ENCODE measurements at regions not wholly inside any gene's neighbourhood (a gene's known extent, or its start where the extent isn't known, plus 50 kb on each side); places are given as distances from the start of the nearest gene placed in this dataset.

DNA sequence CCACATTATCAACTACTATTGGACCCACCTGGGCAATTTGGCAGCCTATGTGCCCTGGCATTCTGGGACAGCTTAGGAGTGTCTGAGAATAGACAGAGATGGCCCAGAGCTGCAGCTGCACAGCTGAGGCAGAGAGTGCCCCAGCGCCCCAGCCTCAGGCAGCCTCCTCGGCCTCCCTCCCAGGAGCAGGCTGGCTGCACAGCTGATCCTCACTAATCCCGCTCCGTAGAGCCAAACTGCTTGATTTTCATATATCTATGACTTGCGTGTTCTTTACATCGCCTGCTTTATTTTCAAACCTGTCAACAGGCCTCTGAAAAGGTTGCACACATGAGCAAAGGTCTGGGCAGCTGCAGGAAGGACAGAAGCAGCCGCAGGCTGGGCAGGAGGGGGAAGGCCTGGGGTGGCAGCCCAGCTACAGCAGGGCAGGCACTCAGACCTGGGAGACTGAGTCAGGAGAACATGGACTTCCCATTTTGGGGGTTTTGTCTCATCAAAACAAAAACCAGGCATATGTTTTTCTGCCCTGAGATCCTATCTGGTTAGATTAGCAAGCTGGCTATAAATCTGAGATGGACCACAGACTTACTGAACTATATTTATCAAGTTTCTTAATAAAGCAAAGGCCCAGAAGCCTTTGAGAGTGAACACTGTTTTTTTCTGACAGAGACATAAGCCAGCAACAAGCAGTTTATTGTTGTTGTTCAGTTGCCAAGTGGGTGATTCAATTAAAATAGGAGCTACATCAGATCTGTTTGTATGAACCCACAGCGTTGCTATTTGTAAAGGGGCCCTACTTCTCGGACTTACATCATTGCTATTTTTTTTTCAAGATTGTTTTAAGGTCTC, 301.8 kb upstream of the DUSP10 start:
- BruUV-seq (replicated peaks): no TSS peak
- ATAC-seq: no peak

More for the DNA sequence above, 301.8 kb upstream of the DUSP10 start:
- TF ChIP-seq, protein P1, sequence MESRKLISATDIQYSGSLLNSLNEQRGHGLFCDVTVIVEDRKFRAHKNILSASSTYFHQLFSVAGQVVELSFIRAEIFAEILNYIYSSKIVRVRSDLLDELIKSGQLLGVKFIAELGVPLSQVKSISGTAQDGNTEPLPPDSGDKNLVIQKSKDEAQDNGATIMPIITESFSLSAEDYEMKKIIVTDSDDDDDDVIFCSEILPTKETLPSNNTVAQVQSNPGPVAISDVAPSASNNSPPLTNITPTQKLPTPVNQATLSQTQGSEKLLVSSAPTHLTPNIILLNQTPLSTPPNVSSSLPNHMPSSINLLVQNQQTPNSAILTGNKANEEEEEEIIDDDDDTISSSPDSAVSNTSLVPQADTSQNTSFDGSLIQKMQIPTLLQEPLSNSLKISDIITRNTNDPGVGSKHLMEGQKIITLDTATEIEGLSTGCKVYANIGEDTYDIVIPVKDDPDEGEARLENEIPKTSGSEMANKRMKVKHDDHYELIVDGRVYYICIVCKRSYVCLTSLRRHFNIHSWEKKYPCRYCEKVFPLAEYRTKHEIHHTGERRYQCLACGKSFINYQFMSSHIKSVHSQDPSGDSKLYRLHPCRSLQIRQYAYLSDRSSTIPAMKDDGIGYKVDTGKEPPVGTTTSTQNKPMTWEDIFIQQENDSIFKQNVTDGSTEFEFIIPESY (IDR thresholded peaks at IDR 0.05; ENCODE audit: extremely low read depth, insufficient replicate concordance, low read length): no peak
- no peak for TF ChIP-seq RAD21 (IDR thresholded peaks at IDR 0.05; ENCODE audit: low read depth)
- TF ChIP-seq, protein P2, sequence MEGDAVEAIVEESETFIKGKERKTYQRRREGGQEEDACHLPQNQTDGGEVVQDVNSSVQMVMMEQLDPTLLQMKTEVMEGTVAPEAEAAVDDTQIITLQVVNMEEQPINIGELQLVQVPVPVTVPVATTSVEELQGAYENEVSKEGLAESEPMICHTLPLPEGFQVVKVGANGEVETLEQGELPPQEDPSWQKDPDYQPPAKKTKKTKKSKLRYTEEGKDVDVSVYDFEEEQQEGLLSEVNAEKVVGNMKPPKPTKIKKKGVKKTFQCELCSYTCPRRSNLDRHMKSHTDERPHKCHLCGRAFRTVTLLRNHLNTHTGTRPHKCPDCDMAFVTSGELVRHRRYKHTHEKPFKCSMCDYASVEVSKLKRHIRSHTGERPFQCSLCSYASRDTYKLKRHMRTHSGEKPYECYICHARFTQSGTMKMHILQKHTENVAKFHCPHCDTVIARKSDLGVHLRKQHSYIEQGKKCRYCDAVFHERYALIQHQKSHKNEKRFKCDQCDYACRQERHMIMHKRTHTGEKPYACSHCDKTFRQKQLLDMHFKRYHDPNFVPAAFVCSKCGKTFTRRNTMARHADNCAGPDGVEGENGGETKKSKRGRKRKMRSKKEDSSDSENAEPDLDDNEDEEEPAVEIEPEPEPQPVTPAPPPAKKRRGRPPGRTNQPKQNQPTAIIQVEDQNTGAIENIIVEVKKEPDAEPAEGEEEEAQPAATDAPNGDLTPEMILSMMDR (IDR thresholded peaks at IDR 0.05 in 2 of 3, conservative IDR thresholded peaks at IDR 0.05 in 1 of 3; ENCODE audit: borderline replicate concordance in 1 of 3, insufficient read depth in 1 of 3, low read depth in 2 of 3, low read length in 2 of 3): no peak
- TF ChIP-seq POLR2A (IDR thresholded peaks at IDR 0.05; ENCODE audit: borderline replicate concordance, extremely low read depth, insufficient read depth, insufficient read length): no peak
- no peak for TF ChIP-seq EZH2 (IDR thresholded peaks at IDR 0.05)
- no peak for TF ChIP-seq SRF (IDR thresholded peaks at IDR 0.05; ENCODE audit: low read depth)
- no peak for TF ChIP-seq ATF3 (IDR thresholded peaks at IDR 0.05)
- TF ChIP-seq SIN3A (IDR thresholded peaks at IDR 0.05; ENCODE audit: low read depth): no peak
- no peak for TF ChIP-seq ZNF274 (IDR thresholded peaks at IDR 0.05; ENCODE audit: low read depth, low read length)
- TF ChIP-seq ZFX (IDR thresholded peaks at IDR 0.05): no peak
- TF ChIP-seq, protein P3, sequence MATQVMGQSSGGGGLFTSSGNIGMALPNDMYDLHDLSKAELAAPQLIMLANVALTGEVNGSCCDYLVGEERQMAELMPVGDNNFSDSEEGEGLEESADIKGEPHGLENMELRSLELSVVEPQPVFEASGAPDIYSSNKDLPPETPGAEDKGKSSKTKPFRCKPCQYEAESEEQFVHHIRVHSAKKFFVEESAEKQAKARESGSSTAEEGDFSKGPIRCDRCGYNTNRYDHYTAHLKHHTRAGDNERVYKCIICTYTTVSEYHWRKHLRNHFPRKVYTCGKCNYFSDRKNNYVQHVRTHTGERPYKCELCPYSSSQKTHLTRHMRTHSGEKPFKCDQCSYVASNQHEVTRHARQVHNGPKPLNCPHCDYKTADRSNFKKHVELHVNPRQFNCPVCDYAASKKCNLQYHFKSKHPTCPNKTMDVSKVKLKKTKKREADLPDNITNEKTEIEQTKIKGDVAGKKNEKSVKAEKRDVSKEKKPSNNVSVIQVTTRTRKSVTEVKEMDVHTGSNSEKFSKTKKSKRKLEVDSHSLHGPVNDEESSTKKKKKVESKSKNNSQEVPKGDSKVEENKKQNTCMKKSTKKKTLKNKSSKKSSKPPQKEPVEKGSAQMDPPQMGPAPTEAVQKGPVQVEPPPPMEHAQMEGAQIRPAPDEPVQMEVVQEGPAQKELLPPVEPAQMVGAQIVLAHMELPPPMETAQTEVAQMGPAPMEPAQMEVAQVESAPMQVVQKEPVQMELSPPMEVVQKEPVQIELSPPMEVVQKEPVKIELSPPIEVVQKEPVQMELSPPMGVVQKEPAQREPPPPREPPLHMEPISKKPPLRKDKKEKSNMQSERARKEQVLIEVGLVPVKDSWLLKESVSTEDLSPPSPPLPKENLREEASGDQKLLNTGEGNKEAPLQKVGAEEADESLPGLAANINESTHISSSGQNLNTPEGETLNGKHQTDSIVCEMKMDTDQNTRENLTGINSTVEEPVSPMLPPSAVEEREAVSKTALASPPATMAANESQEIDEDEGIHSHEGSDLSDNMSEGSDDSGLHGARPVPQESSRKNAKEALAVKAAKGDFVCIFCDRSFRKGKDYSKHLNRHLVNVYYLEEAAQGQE (IDR thresholded peaks at IDR 0.05; ENCODE audit: low read depth): no peak
- TF ChIP-seq, protein P4, sequence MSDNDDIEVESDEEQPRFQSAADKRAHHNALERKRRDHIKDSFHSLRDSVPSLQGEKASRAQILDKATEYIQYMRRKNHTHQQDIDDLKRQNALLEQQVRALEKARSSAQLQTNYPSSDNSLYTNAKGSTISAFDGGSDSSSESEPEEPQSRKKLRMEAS (IDR thresholded peaks at IDR 0.05): no peak
- TF ChIP-seq ELF1 (IDR thresholded peaks at IDR 0.05; ENCODE audit: borderline replicate concordance, low read depth): no peak
- no peak for TF ChIP-seq EZH2phosphoT487 (IDR thresholded peaks at IDR 0.05; ENCODE audit: borderline replicate concordance)
- TF ChIP-seq CEBPB (IDR thresholded peaks at IDR 0.05; ENCODE audit: low read depth): no peak
- TF ChIP-seq POLR2AphosphoS5 (IDR thresholded peaks at IDR 0.05; ENCODE audit: low read depth, low read length): no peak
- ChIA-PET POLR2A (no interaction called here), RAD21 (ENCODE audit: low non-redundant PET in 1 of 2, low total read pairs in 2 of 2, uncharacterized antibody in 2 of 2, unreplicated experiment in 2 of 2) (no interaction called here), CTCF (no interaction called here)
- Histone ChIP-seq H3K9me2 (ENCODE audit: insufficient read depth) (no peaks in the 10 kb centered on the region), H3K4me1 (ENCODE audit: control insufficient read depth in 1 of 2, insufficient read depth in 2 of 2, low read length in 2 of 2) (no peaks in the 10 kb centered on the region), H3K79me2 (ENCODE audit: insufficient read depth, low read length) (no peaks in the 10 kb centered on the region), H3K4me2 (ENCODE audit: low read length) (no peak overlapping the region), H3K4me3 (replicated peaks in 1 of 2; ENCODE audit: low read depth in 1 of 2, low read length in 2 of 2) (no peak overlapping the region), H4K20me1 (ENCODE audit: insufficient read depth) (no peaks in the 10 kb centered on the region), H3K27ac (ENCODE audit: low read depth, low read length) (no peak overlapping the region), H3K9ac (ENCODE audit: low read length) (no peak overlapping the region), H3K9me3 (ENCODE audit: control insufficient read depth in 1 of 2, insufficient read depth in 1 of 2, low read depth in 1 of 2, low read length in 2 of 2) (no peaks in the 10 kb centered on the region), H2AFZ (ENCODE audit: low read depth, low read length, poor library complexity, severe bottlenecking) (no peak overlapping the region), H3K27me3 (ENCODE audit: insufficient read depth, low read length) (no peaks in the 10 kb centered on the region), H3K36me3 (ENCODE audit: control insufficient read depth in 1 of 2, insufficient read depth in 2 of 2, low read length in 2 of 2) (no peaks in the 10 kb centered on the region)
- no peak for DNase-seq (ENCODE audit: low read depth, low spot score)
- intact Hi-C loops (cut with micrococcal nuclease): no loop called here

All from HCT116 (cell line).